Cardiac muscle cell (in vitro differentiated cells and primary cell): ENCODE measurements at regions not wholly inside any gene's neighbourhood (a gene's known extent, or its start where the extent isn't known, plus 50 kb on each side); places are given as distances from the start of the nearest gene placed in this dataset.

Experiments used
- DNase-seq, 2 donors: peaks; one replicate each; pipeline versions ENCODE4 v3.0.0 to v3.0.0-alpha.2; 2010 to 2017; ENCODE audit warnings: low read depth in 1 of 2, low spot score in 1 of 2
- H3K27ac ChIP-seq: fragments of 200-600 bp; sonication (generic); 2 replicates; pipeline ENCODE4 v1.5.1; 2016
- H3K27me3 ChIP-seq: fragments of 200-600 bp; sonication (generic); 2 replicates; pipeline ENCODE4 v1.6.0; 2016; ENCODE audit warnings: control low read depth
- H3K36me3 ChIP-seq: fragments of 200-600 bp; sonication (generic); 2 replicates; pipeline ENCODE4 v1.5.1; 2016; ENCODE audit warnings: control low read depth
- H3K4me1 ChIP-seq: fragments of 200-600 bp; sonication (generic); 2 replicates; pipeline ENCODE4 v1.8.1; 2017; ENCODE audit warnings: low read depth, mild to moderate bottlenecking, mixed run types
- H3K4me3 ChIP-seq: fragments of 200-600 bp; sonication (generic); 2 replicates; pipeline ENCODE4 v1.5.1; 2016; ENCODE audit warnings: mild to moderate bottlenecking
- H3K9me3 ChIP-seq: fragments of 200-600 bp; sonication (generic); 2 replicates; pipeline ENCODE4 v1.5.1; 2017; ENCODE audit warnings: low read depth, mild to moderate bottlenecking, control low read depth
- TF ChIP-seq, protein P1 (sequence below): IDR thresholded peaks from 2 replicates; pipeline ENCODE4 v1.5.1; 2012; ENCODE audit warnings: low read depth, mild to moderate bottlenecking, low read length

DNA sequence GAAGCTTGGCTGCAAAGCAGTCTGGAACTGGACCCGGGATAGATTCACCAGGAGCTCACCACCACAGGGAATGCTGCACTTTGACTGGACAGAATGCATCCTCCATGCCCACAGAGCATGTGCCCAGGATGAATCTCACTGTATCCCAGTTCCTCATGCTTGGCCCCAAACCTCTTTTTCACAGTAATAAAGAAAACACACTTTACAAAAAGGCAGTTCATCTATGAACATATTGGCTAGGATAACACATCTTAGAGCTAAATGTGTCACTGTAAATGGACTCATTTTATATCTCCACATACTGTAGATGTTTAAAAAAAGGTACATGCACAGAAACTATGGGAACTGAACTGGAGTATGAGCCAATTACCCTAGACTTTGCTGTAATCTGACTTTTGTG, 266.9 kb downstream of the TOX3 start:
- no peak overlapping the region for H3K27ac ChIP-seq
- no peaks in the 10 kb centered on the region for H3K9me3 ChIP-seq
- H3K4me1 ChIP-seq, result no peaks in the 10 kb centered on the region
- H3K36me3 ChIP-seq, result no peaks in the 10 kb centered on the region
- H3K27me3 ChIP-seq, result no peaks in the 10 kb centered on the region
- TF ChIP-seq, protein P1, sequence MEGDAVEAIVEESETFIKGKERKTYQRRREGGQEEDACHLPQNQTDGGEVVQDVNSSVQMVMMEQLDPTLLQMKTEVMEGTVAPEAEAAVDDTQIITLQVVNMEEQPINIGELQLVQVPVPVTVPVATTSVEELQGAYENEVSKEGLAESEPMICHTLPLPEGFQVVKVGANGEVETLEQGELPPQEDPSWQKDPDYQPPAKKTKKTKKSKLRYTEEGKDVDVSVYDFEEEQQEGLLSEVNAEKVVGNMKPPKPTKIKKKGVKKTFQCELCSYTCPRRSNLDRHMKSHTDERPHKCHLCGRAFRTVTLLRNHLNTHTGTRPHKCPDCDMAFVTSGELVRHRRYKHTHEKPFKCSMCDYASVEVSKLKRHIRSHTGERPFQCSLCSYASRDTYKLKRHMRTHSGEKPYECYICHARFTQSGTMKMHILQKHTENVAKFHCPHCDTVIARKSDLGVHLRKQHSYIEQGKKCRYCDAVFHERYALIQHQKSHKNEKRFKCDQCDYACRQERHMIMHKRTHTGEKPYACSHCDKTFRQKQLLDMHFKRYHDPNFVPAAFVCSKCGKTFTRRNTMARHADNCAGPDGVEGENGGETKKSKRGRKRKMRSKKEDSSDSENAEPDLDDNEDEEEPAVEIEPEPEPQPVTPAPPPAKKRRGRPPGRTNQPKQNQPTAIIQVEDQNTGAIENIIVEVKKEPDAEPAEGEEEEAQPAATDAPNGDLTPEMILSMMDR, result no peak
- no peak overlapping the region for H3K4me3 ChIP-seq
- no peak for DNase-seq

DNA sequence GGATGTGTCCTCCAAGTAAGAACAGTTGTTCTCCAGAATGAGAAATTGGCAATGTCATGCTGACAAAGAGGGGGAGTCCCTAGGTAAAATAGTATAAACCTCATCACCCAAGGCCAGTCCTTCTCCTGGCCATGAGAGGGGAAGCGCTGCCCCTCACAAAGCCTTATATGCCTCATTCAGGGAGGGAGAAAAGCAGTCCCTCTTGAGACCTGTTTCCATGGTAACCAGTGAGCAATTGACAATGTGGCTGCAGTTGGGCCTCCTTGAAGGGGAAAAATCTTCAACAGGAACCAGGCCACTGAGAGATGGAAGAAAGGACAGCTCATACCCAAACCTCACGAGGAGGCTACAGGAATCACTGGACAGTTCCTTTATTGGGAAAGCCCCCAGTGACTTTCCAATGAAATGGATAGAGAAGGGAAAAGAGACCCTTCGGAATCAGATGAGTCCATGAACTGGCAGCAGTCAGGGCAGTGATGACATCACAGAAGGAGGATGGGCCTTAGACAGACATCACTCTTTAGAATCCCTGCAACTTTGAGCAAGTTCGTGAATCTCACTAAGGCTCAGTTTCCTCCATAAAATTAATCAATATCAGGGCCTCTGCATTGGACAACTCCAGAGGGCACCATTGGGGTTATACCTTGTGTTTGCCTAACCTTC, 275.7 kb downstream of the TOX3 start:
- H3K36me3 ChIP-seq, result no peaks in the 10 kb centered on the region
- DNase-seq, result no peak
- H3K9me3 ChIP-seq, result no peaks in the 10 kb centered on the region
- H3K27me3 ChIP-seq, result no peaks in the 10 kb centered on the region
- H3K4me1 ChIP-seq, result no peaks in the 10 kb centered on the region
- H3K4me3 ChIP-seq, result no peak overlapping the region
- H3K27ac ChIP-seq, result no peak overlapping the region
- TF ChIP-seq, protein P1, result no peak

DNA sequence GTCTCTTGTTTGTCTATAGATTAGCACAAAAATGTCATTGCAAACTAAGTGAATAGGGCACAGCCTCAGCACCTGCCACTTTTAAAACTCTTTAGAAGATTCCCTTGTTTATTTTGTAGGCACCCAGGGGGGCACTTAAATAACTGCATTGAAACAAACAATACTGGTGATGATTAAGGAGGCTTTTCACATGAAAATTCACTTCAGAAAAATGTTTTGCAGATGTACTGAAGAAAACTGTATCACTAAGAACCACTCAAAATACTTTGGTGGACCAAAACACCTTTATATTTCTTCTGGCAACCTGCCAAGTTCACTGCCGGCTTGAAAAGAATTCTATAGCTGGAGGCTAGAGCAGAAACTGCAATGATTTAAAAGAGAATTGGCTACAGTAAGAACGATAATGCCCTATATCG, 281.5 kb downstream of the TOX3 start:
- no peaks in the 10 kb centered on the region for H3K27me3 ChIP-seq
- TF ChIP-seq, protein P1, result no peak
- no peaks in the 10 kb centered on the region for H3K36me3 ChIP-seq
- DNase-seq, result peak in 1 of 2 donors; percentile 47
- H3K27ac ChIP-seq, result no peak overlapping the region
- no peaks in the 10 kb centered on the region for H3K4me1 ChIP-seq
- H3K4me3 ChIP-seq, result no peak overlapping the region
- no peaks in the 10 kb centered on the region for H3K9me3 ChIP-seq

DNA sequence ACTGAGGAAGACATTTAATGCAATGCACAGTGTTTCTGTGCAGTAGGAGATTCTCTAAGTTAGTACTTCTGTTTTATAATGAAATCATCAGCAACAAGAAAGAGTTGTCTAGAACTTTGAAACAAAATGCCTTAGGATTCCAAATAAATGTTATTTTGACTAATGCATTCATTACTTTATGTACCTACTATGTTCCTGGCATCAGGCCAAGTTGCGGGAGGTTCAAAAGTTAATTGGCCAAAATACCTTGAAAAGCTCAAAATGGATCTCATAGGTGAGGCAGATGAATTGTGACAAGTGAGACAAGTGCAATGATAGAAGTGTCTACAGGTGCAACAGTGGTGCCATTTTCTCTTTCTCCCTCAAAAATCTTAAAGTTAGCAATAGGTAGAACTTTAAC, 289.4 kb downstream of the TOX3 start:
- TF ChIP-seq, protein P1, result no peak
- no peaks in the 10 kb centered on the region for H3K27me3 ChIP-seq
- no peak overlapping the region for H3K4me3 ChIP-seq
- no peaks in the 10 kb centered on the region for H3K36me3 ChIP-seq
- DNase-seq, result no peak
- H3K9me3 ChIP-seq, result no peaks in the 10 kb centered on the region
- H3K27ac ChIP-seq, result no peak overlapping the region
- H3K4me1 ChIP-seq, result no peaks in the 10 kb centered on the region

DNA sequence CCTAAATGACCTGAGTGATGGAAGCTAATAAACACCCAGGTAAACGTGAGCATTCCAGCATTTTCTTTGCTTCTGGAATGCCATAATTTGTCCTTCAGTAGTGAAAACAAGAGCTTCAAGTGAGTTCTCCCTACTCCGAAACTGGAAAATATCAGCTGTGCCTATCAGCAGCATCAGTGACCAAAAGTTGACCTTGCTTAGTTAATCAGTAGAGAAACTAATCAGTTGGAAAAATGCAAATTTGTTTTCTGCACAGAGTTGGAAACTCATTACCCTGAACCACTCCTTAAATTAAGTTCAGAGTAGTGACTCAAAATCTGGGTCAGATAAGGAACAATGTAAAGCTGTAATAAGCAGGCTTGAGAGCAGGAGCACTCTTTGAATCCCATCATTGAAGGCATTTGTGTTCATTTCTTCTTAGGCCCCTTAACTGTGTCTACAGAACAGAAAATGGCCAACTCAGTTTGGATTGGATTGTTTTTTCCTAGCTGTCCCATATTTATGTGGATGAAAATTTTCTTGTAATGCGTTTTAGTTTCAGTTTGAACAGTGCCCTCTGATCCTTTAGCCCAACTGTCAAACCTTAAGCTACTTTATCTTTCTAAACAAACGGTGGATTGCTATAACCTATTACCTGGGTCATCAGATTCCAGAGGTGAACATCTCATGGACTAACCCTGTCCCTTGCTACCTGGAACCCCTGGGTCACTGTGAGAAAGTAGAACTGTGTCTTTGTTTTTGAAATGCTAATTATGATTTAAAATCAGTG, 290.4 kb downstream of the TOX3 start:
- no peaks in the 10 kb centered on the region for H3K9me3 ChIP-seq
- no peaks in the 10 kb centered on the region for H3K27me3 ChIP-seq
- DNase-seq, result no peak
- H3K27ac ChIP-seq, result no peak overlapping the region
- H3K4me1 ChIP-seq, result no peaks in the 10 kb centered on the region
- H3K4me3 ChIP-seq, result no peak overlapping the region
- TF ChIP-seq, protein P1, result no peak
- H3K36me3 ChIP-seq, result no peaks in the 10 kb centered on the region
